Naive B cell (primary cell): ENCODE measurements at regions not wholly inside any gene's neighbourhood (a gene's known extent, or its start where the extent isn't known, plus 50 kb on each side); places are given as distances from the start of the nearest gene placed in this dataset.

ENCODE experiments used
- ATAC-seq, 2 donors: fragments of 150-1000 bp; cut with Tn5 transposase; 2 replicates each; pipeline ENCODE4 v1.10.0; 2021; ENCODE audit warnings: low read depth in 2 of 2, mild to moderate bottlenecking in 2 of 2, moderate library complexity in 2 of 2
- DNase-seq: peaks from one replicate; pipeline ENCODE4 v3.0.0; 2022
- H3K27ac Mint-ChIP-seq, 6 donors: one replicate each; pipeline ENCODE4 v1.8.0; 2020 to 2022; ENCODE audit warnings: mild to moderate bottlenecking in 6 of 6, mixed read lengths in 6 of 6, moderate library complexity in 5 of 6, inconsistent platforms in 2 of 6
- H3K27me3 Mint-ChIP-seq, 3 donors: one replicate each; pipeline ENCODE4 v1.8.0; 2021 to 2022; ENCODE audit warnings: mixed read lengths in 3 of 3, mild to moderate bottlenecking in 1 of 3
- H3K36me3 Mint-ChIP-seq, 2 donors: one replicate each; pipeline ENCODE4 v1.8.0; 2020 to 2022; ENCODE audit warnings: mixed read lengths in 2 of 2, inconsistent platforms in 1 of 2, mild to moderate bottlenecking in 1 of 2
- H3K4me1 Mint-ChIP-seq, 3 donors: one replicate each; pipeline ENCODE4 v1.8.0; 2020 to 2022; ENCODE audit warnings: mixed read lengths in 3 of 3, inconsistent platforms in 1 of 3, mild to moderate bottlenecking in 1 of 3, moderate library complexity in 1 of 3
- H3K4me3 Mint-ChIP-seq, 8 donors: one replicate each; pipeline ENCODE4 v1.8.0; 2020 to 2022; ENCODE audit warnings: mild to moderate bottlenecking in 8 of 8, mixed read lengths in 8 of 8, moderate library complexity in 8 of 8, inconsistent platforms in 2 of 8
- H3K9me3 Mint-ChIP-seq, 7 donors: one replicate each; pipeline ENCODE4 v1.8.0; 2020 to 2022; ENCODE audit warnings: mixed read lengths in 7 of 7, mild to moderate bottlenecking in 5 of 7, inconsistent platforms in 2 of 7, moderate library complexity in 1 of 7

- Mint-ChIP-seq H3K27ac (no peak overlapping the region), H3K36me3 (no peaks in the 10 kb centered on the region), H3K9me3 (no peaks in the 10 kb centered on the region), H3K27me3 (no peaks in the 10 kb centered on the region), H3K4me3 (no peak overlapping the region), H3K4me1 (no peaks in the 10 kb centered on the region)
- no peak for DNase-seq
- ATAC-seq: no peak
Measured at GRCh38 chr4:124536946-124537345, 175.6 kb downstream of the ANKRD50 start.

DNA sequence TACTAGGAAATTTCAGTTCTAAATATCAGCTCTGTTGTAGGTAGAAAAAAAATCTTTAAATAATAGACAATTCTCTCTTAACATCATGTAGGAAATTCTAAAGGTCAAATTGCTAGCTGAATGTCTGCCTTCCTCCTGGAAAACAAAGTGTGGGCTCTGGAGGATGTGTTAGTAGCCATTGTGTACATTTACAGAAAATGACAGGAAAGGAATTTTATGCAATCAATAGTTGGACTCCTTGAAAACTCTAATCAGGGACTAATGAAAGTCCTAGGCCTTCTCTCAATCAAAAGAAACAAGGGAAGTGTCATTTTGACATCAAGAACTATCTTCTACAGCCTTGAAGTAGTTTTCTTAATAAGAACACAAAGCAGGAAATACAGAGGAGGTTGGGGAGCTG is 174.6 kb downstream of the ANKRD50 start:
- ATAC-seq (no peak), DNase-seq (no peak)
- Mint-ChIP-seq H3K9me3 (no peaks in the 10 kb centered on the region), H3K4me1 (no peaks in the 10 kb centered on the region), H3K27ac (no peak overlapping the region), H3K36me3 (no peaks in the 10 kb centered on the region), H3K27me3 (no peaks in the 10 kb centered on the region), H3K4me3 (no peak overlapping the region)

DNA sequence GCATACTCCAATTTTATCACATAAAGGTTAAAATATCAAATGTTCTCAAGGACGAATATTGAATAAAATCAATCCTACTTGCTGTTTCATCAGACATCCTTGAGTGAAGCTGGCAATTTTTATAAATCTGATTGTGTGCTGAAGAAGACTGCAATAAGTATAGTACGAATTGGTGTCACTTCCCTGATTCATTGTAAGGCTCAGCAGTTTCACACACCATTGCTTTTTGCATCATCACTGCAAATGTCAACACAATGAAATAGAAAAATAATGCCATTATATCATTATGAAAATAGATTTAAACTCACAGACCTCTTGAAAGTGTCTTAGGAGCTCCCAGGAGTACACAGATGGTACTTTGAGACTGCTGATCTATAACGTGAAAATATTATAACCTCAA is 172.5 kb downstream of the ANKRD50 start:
- no peak overlapping the region for H3K4me3 Mint-ChIP-seq
- H3K27me3 Mint-ChIP-seq: no peaks in the 10 kb centered on the region
- DNase-seq (no peak), ATAC-seq (no peak)
- no peak overlapping the region for H3K27ac Mint-ChIP-seq
- no peaks in the 10 kb centered on the region for H3K36me3 Mint-ChIP-seq
- no peaks in the 10 kb centered on the region for H3K9me3 Mint-ChIP-seq
- no peaks in the 10 kb centered on the region for H3K4me1 Mint-ChIP-seq

GRCh38 chr4:124541652-124542420 is 170.7 kb downstream of the ANKRD50 start:
- DNase-seq (no peak), ATAC-seq (no peak)
- H3K36me3 Mint-ChIP-seq: no peaks in the 10 kb centered on the region
- no peak overlapping the region for H3K27ac Mint-ChIP-seq
- no peaks in the 10 kb centered on the region for H3K4me1 Mint-ChIP-seq
- H3K9me3 Mint-ChIP-seq: no peaks in the 10 kb centered on the region
- no peaks in the 10 kb centered on the region for H3K27me3 Mint-ChIP-seq
- H3K4me3 Mint-ChIP-seq: no peak overlapping the region

DNA sequence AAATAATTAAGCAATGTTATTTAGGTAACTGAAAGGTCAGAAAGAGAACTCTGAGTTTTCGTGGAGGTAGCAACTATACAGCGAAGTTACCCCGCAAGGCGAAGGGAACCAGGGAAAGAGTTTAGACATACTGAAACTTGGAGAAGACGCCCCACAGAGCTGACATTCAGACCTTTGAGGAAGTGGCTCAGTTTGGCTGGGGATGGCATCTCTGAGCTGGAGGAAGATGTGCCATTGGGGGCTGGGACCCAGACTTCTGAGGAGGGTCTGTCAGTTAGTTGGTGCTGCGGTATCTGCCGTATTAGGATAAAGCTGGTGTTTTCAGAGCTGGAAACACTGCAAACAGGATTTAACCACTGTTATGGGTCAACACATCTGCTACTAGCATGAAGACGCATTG is 156.6 kb downstream of the ANKRD50 start:
- DNase-seq: no peak
- H3K4me1 Mint-ChIP-seq: no peaks in the 10 kb centered on the region
- H3K27me3 Mint-ChIP-seq: no peaks in the 10 kb centered on the region
- no peak for ATAC-seq
- no peaks in the 10 kb centered on the region for H3K36me3 Mint-ChIP-seq
- no peak overlapping the region for H3K27ac Mint-ChIP-seq
- no peak overlapping the region for H3K4me3 Mint-ChIP-seq
- peaks cover 0 to 11% (median 0%) of the 10 kb centered on the region in 7 donors for H3K9me3 Mint-ChIP-seq

- no peaks in the 10 kb centered on the region for H3K27me3 Mint-ChIP-seq
- ATAC-seq (no peak), DNase-seq (no peak)
- H3K4me3 Mint-ChIP-seq: no peak overlapping the region
- no peak overlapping the region for H3K27ac Mint-ChIP-seq
- no peaks in the 10 kb centered on the region for H3K36me3 Mint-ChIP-seq
- H3K4me1 Mint-ChIP-seq: no peaks in the 10 kb centered on the region
- H3K9me3 Mint-ChIP-seq: peaks cover 0 to 11% (median 1%) of the 10 kb centered on the region in 7 donors
Measured at GRCh38 chr4:124564121-124564520, 148.4 kb downstream of the ANKRD50 start.

GRCh38 chr4:124565371-124565770 is 147.2 kb downstream of the ANKRD50 start:
- Mint-ChIP-seq H3K27me3 (no peaks in the 10 kb centered on the region), H3K27ac (no peak overlapping the region), H3K9me3 (peaks cover 0 to 8% (median 1%) of the 10 kb centered on the region in 7 donors), H3K4me1 (no peaks in the 10 kb centered on the region), H3K36me3 (no peaks in the 10 kb centered on the region), H3K4me3 (no peak overlapping the region)
- DNase-seq: no peak
- ATAC-seq: no peak

DNA sequence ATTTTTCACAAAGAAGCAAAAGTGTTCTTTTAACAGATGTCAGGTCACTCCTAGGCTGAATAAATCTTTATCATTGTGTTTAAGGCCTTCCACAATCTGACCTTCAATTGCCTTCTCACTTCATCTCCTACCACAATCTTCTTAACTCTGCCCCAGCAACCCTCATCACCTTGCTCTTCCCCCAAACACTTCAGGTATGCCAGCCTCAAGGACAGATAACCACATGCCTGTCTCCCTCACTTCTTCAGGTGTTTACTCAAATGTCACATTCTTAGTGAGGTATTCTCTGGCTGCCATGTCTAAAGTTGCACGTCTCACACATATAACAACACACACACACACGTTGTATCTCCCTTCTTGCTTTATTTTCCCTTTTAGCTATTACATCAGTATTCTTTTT is 146.5 kb downstream of the ANKRD50 start:
- H3K36me3 Mint-ChIP-seq: no peaks in the 10 kb centered on the region
- no peak overlapping the region for H3K4me3 Mint-ChIP-seq
- ATAC-seq: no peak
- peaks cover 0 to 2% (median 1%) of the 10 kb centered on the region in 7 donors for H3K9me3 Mint-ChIP-seq
- no peaks in the 10 kb centered on the region for H3K27me3 Mint-ChIP-seq
- H3K4me1 Mint-ChIP-seq: no peaks in the 10 kb centered on the region
- DNase-seq: no peak
- H3K27ac Mint-ChIP-seq: no peak overlapping the region

GRCh38 chr4:124573056-124573455 is 139.5 kb downstream of the ANKRD50 start:
- H3K36me3 Mint-ChIP-seq: no peaks in the 10 kb centered on the region
- H3K27me3 Mint-ChIP-seq: peaks cover 0 to 8% (median 0%) of the 10 kb centered on the region in 3 donors
- no peak for ATAC-seq

GRCh38 chr4:124579896-124580295 is 132.6 kb downstream of the ANKRD50 start:
- ATAC-seq (no peak), DNase-seq (no peak)
- no peak overlapping the region for H3K27ac Mint-ChIP-seq
- no peak overlapping the region for H3K4me3 Mint-ChIP-seq
- H3K4me1 Mint-ChIP-seq: no peaks in the 10 kb centered on the region
- H3K27me3 Mint-ChIP-seq: peaks cover 0 to 4% (median 0%) of the 10 kb centered on the region in 3 donors
- peaks cover 2 to 13% (median 5%) of the 10 kb centered on the region in 7 donors for H3K9me3 Mint-ChIP-seq
- no peaks in the 10 kb centered on the region for H3K36me3 Mint-ChIP-seq

More at GRCh38 chr4:124573056-124573455, 139.5 kb downstream of the ANKRD50 start:
- no peaks in the 10 kb centered on the region for H3K4me1 Mint-ChIP-seq
- no peak overlapping the region for H3K27ac Mint-ChIP-seq
- H3K9me3 Mint-ChIP-seq: peaks cover 2 to 10% (median 4%) of the 10 kb centered on the region in 7 donors
- H3K4me3 Mint-ChIP-seq: no peak overlapping the region
- DNase-seq: no peak

DNA sequence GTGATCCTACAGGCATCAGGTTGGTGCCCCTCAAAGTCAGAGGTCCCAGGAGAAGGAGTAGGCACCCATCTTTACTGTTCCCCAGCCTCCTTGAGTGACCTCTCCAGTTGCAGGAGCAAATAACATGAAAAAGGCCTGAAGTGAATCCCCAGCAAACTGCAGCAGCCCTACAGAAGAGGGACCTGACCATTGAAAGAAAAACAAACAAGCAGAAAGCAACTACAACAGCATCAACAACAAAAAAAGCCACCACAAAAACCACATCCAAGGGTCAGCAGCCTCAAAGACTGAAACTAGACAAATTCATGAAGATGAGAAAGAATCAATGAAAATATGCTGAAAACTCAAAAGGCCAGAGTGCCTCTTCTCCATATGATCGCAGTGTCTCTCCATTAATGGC is 128.7 kb downstream of the ANKRD50 start:
- no peaks in the 10 kb centered on the region for H3K4me1 Mint-ChIP-seq
- H3K27ac Mint-ChIP-seq: no peak overlapping the region
- H3K36me3 Mint-ChIP-seq: no peaks in the 10 kb centered on the region
- no peak overlapping the region for H3K4me3 Mint-ChIP-seq
- ATAC-seq (no peak), DNase-seq (no peak)
- peaks cover 3 to 14% (median 5%) of the 10 kb centered on the region in 7 donors for H3K9me3 Mint-ChIP-seq
- H3K27me3 Mint-ChIP-seq: no peaks in the 10 kb centered on the region

DNA sequence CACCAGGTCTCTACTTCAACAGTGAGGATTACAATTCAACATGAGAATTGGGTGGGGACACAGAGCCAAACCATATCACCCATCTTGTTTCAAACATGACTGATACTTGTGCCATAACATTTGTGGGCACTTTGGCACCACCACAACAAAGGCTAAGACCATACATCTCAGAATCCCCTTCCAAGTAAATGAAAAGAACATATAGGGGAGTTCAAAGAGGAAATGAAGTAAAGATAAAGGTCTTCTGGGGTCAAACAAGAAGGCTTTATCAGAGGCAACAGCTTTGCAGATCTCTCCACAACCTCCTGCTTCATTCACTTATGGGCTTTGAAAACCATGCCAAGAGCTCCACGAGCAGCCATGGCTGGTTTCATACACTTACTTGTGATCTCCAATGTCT is 122.7 kb downstream of the ANKRD50 start:
- ATAC-seq (no peak), DNase-seq (no peak)
- no peak overlapping the region for H3K27ac Mint-ChIP-seq
- H3K27me3 Mint-ChIP-seq: no peaks in the 10 kb centered on the region
- H3K36me3 Mint-ChIP-seq: no peaks in the 10 kb centered on the region
- peaks cover 3 to 14% (median 5%) of the 10 kb centered on the region in 7 donors for H3K9me3 Mint-ChIP-seq
- H3K4me3 Mint-ChIP-seq: no peak overlapping the region
- H3K4me1 Mint-ChIP-seq: no peaks in the 10 kb centered on the region

- Mint-ChIP-seq H3K4me1 (no peaks in the 10 kb centered on the region), H3K27me3 (no peaks in the 10 kb centered on the region), H3K4me3 (no peak overlapping the region), H3K9me3 (peaks cover 3 to 14% (median 5%) of the 10 kb centered on the region in 7 donors), H3K27ac (no peak overlapping the region), H3K36me3 (no peaks in the 10 kb centered on the region)
- DNase-seq (no peak), ATAC-seq (no peak)
Measured at GRCh38 chr4:124590480-124590879, 122.1 kb downstream of the ANKRD50 start.

- Mint-ChIP-seq H3K27ac (no peak overlapping the region), H3K9me3 (peaks cover 3 to 14% (median 5%) of the 10 kb centered on the region in 7 donors), H3K4me3 (no peak overlapping the region), H3K36me3 (no peaks in the 10 kb centered on the region), H3K27me3 (no peaks in the 10 kb centered on the region), H3K4me1 (no peaks in the 10 kb centered on the region)
- no peak for DNase-seq
- ATAC-seq: no peak
Measured at GRCh38 chr4:124591637-124592036, 120.9 kb downstream of the ANKRD50 start.
